ENCODE measurements at regions not wholly inside any gene's neighbourhood (a gene's known extent, or its start where the extent isn't known, plus 50 kb on each side); places are given as distances from the start of the nearest gene placed in this dataset.
A peak's percentile ranks its signal among the peaks of the same experiment; 100 is the strongest.
"Not testable (repeated sequence)": the region's sequence is repeated elsewhere in the genome, so short reads cannot be mapped to it uniquely, and the experiment has no call there.

DNA sequence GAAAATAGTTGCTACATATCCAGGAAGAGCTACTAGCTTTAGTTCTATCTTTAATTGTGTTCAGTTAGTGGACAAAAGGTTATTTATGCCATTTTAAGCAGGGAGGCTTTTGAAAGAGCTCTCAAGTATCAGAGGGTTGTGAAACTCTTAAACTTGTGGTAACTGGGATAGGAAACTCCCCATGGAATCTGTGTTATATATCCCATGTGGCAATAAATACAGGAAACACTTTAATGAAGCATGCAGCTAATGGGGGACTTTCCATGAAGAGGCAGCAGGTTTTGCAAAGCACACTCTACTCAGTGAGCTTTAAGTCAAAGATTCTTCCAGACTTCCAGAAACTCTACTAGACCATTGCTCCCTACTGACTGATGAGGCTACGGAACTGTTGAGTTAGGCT, 805.0 kb upstream of the C9orf72 start:
- no peak for DNase-seq

DNA sequence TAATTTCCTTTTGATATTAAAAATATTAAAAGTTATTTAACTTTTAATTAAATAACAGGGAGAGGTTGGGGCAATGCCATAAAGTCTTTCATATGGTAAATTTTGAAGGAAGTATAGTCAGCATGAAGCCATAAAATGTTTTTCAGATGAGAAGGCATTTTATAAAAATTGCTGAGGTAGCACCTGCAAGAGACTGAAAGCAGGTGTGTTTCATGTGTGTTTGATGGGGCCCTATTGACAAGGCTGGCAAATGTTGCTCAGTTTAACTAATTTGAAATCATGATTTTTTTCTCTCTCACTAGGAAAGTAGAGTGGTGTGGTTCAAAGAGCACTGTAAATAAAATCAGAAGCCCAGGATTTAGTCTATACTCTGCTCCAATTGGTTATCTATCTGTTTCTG, 805.8 kb upstream of the C9orf72 start:
- no peak for DNase-seq

DNA sequence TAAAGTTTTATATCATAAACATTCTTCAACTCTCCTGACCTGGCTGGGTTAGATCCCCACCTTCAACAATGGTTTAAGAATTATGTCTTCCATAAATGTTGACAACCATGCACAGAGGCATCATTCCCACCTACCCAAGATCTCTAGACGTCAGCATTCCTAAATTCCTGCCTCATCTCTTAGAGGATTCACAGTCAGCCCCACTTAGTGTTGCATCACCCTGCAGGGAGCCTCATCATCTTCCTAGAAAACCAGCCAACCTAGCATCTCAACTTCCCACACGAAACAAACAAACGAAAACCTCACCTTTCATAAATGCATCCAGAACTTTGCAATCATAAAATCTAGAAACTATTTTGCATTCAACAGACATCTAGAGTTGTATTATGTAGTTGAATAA, 816.1 kb upstream of the C9orf72 start:
- DNase-seq, result no peak

DNA sequence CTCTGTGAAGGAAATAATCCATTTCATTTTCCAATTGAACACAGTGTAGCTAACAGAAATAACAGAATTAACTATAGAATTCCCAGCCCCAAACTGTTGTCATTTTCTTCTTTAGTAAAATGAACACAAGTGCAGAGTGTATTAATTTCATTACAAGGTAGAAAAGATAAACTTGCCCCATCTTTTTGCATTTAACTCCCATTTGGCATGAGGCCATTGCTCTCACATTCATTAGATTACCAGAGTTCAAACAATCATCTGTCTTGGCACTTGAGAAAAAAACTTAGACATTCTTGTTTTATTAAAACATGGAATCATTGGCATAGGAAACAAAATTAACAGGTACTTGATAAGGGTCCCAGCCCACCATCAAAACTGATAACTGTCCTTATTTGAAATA, 821.5 kb upstream of the C9orf72 start:
- no peak for DNase-seq

DNA sequence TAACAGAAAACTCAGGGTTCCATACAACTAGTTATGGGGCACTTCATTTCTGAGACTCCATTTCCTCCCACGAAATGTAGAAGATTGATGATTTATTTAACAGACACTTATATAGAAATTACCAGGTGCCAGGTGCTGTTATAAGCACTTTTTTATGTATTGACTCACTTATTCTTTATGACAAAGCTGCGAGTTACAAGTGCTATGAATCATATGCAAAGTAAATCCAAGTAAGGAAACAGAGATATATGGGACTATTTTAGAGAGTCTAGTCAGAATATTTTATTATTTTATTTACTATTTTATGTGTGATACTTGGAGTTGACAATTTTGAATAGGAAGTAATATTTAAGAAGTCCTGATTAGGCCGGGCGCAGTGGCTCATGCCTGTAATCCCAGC, 822.8 kb upstream of the C9orf72 start:
- DNase-seq, result no peak

DNA sequence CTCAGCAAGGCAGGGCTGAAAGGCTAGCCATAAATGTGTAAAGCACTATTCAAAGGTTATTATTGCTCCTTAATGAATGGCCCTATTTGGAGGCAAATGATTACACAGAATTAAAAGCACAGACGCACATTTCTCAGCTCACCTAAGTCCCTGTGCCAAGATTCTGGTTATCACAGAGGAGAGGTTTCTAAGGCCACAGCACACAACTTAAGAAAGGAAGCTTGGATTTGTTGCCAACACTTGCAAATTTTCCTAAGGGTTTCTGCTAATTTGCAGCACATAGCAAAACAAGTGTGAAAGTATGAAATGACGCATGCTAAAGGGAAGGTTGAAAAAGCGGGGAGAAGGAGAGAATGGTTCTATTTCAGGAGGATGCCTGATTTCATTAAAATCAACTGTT, 834.1 kb upstream of the C9orf72 start:
- no peak for DNase-seq

DNA sequence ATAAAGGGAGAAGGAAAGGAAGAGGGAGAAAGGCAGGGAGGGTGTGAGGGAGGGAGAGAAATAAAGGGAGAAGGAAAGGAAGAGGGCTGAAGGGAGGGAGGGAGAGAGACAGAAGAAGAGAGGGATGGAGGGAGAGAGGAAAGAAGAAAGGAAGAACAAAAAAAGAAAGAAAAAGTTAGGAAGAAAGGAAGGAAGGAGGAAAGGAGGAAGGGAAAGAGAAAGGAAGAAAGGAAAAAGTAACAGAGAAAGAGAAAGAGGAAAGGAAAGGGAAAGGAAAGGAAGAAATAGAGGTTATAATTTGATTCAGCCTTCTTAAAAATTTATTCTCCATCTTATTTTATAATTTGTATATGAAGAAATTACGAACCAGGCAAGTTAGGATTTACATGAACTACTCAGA, 836.6 kb upstream of the C9orf72 start:
- no peak for DNase-seq

DNA sequence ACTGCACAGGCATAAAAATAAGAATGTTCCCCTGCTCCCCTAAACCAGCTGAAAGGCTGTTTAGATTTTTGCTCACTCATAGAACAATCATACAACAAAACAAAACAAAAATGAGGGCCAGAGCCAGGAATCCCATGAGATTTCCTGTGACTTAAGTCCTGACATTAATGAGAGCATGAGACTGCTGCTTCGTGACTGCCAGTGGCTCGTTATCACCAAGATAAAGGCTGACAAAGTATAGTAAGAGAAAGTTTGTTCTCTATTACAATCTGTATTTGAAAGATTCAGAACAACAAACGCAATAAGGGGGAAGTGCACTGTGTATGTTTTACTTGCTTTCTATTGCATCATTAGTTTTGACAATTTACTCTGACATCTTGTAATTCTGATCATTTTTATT, 837.1 kb upstream of the C9orf72 start:
- no peak for DNase-seq

DNA sequence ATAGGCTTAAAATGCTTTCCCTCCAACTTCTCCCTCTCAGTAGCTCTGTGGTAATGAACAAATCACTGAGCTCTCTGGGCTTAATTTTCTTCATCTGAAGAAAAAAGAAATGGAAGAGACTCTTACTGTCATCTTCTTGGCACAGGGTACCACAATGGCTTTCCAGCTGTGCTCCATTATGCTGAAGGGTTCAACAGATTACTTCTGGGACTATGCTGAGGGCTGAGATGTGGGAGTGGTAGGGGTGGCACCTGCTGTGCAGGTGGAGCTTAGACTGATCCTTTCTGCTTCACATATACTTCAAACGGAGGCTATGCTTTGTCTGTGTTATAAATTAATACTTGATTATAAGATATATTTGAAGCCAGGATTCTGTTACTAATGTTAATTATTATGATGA, 840.2 kb upstream of the C9orf72 start:
- DNase-seq, result no peak

DNA sequence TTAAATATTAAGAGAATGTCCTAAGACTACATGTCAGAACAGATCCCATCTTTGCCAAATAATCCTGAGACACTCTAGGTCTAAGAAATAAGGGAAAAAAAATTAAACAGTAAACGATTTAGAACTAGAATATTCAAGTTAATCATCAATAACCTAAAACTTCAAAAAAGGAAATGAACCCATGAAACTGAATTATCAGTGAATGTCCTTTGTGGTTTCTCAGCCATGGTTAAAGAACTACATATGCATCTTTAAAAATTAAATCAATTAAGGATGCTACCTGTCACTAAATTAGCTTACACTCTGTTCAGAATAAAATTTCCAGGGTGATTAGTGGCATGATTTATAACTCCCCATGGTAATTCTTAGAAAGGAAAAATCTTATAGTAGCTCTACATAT, 850.0 kb upstream of the C9orf72 start:
- DNase-seq, result no peak

DNA sequence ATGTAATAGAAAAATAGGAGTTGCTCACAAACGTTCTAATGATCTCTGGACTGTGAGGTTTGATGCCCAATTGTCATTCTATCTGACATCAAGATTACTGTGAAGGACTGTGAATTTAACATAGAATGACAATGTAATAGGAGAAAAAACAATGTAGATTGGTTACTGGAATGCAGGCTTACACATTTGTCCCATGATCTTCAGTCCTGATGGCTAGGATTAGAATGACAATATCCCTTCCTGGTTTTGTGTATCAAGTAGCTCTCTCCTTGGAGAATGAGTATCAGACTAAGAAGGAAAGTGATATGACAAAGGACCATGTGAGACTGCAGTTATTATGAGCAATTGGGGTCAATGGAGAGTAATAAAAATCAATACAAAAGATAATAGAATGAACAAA, 862.2 kb upstream of the C9orf72 start:
- DNase-seq, result no peak

DNA sequence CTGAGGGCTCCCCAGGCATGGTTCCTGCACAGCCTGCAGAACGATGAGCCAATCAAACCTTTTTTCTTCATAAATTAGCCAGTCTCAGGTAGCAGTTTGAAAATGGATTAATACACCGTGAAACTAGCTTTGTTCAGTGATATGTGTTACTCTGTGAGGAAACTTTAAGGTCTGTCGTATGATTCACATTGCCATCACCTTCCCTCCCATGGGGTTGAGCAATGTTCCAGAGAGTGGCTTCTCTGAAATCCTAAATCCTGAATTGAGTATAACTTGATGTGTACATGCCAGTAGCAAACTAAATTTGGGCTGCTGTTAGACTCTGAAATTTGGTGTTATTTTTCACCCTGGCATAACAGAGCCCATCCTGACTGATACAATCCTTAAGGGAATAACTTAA, 866.4 kb upstream of the C9orf72 start:
- no peak for DNase-seq

DNA sequence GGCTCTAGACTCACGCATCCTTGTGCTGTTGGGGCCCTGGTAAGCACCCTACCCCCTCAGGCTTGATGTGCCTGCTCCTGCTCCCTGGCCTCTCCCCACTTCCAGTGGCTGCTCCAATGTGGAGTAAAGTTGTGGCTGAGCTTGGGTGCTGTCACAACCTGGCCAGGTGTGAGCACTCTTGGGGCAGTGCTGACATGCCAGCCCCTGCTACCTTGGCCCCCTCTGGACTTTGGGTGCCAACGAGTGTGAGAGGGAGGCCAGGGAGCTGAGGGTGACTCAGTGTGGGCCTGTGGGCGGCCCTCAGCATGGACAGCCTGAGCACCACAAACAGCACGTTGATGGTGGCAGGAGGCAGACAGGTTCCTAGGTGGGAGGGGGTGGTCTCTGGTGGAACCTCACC, 870.2 kb upstream of the C9orf72 start:
- DNase-seq, result no peak

DNA sequence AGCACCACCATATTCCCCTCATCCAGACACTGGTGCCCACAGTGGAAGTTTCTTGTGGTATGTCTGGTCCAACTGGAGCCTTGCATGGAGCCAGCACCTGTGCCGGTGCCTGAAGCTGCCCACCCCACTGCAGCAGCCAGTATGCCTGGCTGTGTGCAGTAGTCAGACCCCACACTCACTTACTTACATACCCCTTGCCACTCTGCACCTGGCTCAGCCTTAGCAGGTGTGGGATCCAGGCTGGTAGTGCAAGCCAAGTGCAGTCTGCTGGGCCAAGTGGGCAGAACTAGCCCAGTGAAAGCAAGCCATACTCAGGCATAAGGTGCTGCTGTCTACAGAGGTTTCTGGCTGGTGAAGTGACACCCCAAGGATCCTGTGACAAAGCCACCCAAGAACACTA, 871.4 kb upstream of the C9orf72 start:
- no peak for DNase-seq

DNA sequence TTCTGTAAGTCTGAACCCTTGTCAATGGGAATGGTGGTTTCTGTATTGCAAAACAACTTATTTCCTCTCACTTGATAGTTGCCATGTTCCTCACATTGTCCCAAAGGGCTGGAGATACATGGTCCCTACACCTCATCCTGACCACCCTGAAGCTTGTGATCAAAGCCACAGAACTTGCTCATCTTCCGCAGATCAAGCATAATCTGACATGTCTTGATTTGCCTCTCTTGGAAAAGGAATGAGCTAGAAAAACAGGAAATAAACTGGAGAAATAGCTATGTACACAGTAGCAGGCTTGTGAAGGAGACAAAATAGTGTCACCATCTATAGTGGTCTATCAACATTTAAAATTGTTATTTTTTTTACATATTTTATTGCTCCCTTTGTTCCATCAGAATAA, 871.9 kb upstream of the C9orf72 start:
- DNase-seq, result no peak

DNA sequence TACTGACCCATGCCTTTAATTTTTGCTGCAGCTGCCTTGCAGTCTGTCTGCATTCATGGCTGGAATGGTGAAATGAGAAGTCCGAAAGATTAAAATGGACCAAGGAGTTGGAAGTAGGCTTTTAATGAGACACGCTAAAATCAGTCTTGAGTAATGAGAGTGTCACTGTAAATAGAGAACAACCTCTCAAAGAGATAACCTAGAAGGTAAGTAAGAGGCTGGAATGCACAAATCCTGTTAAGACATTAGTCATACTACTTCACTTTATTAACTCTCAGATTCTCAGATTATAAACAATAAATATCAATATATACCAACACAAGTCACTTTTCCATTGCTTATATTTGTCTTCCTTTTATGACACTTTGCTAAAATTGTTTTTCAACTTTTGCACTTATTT, 880.6 kb upstream of the C9orf72 start:
- no peak for DNase-seq

DNA sequence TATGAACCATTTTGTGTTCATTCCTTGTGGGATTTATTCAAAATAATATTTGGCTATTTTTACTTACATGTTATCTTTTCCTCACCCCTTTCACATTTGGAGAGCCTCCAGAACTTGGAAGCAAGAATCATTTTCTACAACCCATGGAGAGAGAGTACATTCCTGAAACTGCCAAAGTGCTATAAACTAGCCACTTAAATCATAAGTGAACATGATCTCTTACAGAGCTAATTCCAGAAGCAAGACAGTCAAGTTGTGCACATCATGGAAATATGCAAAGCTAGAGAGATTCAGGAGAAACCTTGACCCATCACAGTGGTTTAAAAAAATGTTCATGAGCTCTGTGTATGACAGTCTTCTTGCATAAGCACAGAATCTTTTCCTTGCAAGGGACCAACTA, 883.6 kb upstream of the C9orf72 start:
- no peak for DNase-seq

DNA sequence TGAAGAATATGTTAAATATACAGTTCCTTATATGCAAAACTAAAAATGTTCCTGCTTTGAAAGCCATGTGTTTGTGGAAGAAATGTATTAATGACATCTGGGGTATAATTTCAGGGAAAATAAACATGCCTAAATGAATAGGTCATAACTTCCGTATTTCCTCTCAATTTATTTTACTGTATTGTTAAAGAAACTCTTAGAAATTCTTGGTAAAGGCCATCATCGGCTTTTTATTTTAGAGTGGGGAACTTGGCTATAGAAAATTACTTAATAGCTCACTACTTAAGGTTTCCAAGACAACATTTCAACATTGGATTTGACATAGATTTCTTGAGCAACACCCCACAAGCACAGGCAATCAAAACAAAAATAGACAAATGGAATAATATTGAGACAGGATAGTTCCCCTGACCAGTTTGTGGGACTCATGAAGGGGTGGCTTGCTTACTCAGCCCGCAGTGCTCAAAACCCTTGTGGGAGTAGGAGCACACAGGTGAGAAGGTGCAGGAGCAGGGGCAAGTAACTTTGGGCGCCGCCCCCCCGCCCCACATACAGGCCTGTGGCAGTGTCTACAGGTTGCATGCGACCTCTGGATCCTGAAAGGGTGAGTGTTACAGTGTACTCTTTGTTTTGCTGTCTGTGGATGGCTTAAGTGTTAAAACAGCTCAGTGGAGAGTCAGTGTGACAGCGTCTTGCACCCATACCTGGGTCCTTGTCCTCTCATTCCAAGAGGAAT, 891.4 kb upstream of the C9orf72 start:
- DNase-seq, result no peak

DNA sequence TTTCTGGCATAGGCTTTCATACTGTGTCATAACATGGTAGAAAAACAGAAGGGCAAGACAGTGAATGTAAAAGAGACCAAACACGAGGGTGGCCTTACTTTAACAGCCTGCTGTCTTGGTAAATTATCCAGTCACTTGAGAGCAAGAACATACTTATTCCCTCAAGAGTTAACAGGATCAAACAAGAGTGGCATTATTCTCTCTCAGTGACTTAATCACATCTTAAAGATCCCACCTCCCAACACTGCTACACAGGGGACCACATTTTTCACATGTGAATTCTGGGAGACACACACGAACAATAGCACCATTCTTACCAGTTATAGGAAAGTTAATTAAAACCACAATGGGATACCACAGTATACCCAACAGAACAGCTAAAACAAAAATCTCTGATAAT, 898.0 kb upstream of the C9orf72 start:
- no peak for DNase-seq

DNA sequence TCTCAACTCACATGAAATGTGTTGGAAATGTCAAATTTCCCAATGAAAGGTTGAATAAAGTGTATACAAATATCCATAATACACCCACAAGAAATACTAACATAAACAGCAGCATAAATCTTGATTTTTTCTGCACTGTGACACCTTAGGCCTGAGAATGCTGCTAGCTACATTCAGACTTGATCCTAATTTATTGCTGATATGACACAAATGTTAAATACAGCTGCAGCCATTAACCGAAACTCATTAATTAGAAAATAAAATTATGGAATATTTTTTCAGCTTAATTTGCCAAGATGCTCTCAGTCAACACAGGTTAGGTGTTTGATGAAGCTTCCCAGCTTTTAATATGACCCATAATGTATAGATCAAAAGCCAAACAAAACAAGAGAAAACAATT, 914.3 kb upstream of the C9orf72 start:
- DNase-seq, result no peak

DNA sequence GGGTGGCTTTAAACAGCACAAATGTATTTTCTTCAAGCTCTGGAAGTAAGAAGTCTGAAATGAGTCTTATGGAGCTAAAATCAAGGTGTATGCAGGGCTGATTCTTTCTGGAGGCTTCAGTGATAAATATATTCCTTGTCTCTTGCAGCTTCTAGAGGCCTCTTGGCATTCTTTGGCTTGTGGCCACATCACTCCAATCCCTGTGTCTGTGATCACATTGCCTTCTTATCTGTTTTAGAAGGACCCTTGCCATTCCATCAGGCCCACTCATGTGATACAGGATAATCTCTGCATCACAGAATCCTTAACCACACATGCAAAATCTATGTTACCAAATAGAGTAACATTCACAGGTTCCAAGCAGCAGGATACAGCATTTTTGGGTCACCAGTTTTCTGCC, 917.8 kb upstream of the C9orf72 start:
- no peak for DNase-seq

DNA sequence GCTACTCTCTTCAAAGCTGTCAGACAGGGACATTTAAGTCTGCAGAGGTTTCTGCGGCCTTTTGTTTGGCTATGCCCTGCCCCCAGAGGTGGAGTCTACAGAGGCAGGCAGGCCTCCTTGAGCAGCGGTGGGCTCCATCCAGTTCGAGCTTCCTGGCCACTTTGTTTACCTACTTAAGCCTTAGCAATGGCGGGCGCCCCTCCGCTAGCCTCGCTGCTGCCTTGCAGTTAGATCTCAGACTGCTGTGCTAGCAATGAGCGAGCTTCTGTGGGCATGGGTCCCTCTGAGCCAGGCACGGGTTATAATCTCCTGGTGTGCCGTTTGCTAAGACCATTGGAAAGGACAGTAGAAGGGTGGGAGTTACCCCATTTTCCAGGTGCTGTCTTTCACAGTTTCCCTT, 924.9 kb upstream of the C9orf72 start:
- not testable (repeated sequence) for DNase-seq

DNA sequence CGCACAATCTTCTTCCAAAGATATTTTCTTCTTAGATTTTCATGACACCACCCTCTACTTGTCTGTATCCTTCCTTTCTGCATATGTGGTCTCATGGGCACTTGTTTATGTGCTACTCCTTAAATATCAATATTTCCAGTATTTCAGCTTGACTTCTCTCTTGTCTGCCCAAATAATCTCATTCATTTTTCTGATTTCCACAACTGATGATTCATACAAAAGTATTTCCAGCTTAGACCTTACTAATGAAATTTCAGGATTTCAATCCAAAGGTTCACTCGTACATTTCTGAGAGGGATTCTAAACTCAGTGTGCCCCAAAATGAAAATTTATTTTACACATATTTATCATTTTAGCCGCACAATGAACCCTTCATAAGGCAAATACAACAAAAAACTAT, 928.9 kb upstream of the C9orf72 start:
- no peak for DNase-seq

DNA sequence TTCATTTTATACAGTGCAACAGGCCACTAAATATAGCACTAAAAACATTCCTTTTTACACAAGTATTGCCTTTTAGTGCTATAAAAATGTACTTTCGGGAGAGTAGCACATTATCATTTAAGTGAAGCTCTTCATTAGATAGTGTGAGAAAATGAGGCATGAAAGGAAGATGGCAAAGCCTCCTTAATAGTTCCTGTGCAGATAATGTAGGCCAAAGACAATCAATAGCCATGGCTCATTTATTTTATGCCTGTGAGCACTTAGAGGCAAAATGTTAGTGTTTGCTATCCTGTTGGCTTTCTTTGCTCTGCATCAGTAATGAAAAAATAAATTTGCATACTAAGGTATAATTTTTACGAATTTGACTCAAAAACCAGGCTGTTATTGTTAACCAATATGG, 929.5 kb upstream of the C9orf72 start:
- peak; percentile 9 for DNase-seq

DNA sequence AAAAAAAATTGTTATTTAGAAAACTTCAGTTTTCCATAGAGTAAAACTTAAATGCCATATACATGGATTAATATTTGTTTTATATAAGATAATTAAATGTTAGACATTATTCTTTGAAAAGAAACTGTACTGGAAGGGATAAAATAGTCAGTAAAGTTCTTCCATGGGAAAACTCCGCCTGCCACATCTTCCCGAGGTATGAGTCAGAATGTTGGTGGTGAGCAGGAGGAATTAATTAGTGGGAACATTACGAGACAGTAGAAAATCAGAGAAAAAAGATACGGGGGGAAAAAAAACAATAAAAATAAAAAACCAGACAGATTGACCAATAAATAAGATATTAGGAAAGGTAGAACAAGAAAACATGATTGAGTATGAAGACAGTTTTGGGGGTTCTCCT, 930.3 kb upstream of the C9orf72 start:
- DNase-seq, result no peak

DNA sequence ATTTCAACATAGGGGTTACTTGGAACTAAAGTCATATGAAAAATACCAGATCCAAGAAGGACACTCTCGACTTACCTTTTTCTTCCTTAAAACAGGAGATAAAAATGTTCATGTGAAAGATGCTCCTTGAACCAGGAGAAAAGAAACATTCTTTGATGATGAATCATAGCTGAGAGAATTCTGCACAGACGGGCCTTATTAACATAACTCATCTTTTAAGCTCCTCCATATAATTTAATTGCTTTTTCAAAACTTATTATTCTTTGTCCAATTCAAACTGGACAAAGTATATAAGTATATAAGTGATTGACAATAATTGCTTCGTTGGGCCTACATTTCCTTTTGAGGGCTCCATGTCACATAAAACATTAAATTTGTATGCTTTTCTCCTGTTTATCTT, 945.2 kb upstream of the C9orf72 start:
- DNase-seq, result no peak

Data from retina (tissue), 1 donor.